HL-60/S4 treated with retinoic acid at 250 ng/mL for 4 days and 3 days (cell line): ENCODE measurements at regions not wholly inside any gene's neighbourhood (a gene's known extent, or its start where the extent isn't known, plus 50 kb on each side); places are given as distances from the start of the nearest gene placed in this dataset.
"Not testable (repeated sequence)": the region's sequence is repeated elsewhere in the genome, so short reads cannot be mapped to it uniquely, and the experiment has no call there.

Experiments
- in situ Hi-C: fragments of 300-500 bp; cut with MboI; formaldehyde crosslinking; loops from 2 replicates; pipeline ENCODE4 v1.7.0; 2022; ENCODE audit warnings: low sequenced_read_pairs

DNA sequence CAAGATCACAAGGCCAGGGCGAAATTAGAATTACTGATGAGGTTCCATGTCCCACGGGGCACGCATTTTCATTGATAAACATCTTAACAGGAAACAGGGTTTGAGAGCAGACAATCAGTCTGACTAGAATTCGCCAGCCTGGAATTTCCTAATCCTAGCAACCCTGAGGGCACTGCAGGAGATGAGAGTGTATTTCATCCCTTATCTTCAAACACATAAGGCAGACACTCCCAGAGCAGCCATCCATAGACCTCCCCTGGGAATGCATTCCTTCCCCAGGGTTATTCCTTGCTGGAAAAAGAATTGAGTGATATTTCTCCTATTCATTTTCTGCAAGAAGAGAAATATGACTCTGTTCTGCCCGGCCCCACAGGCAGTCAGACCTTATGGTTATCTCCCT, 821.7 kb downstream of the MAT2B start:
- in situ Hi-C loops = not testable (repeated sequence)

DNA sequence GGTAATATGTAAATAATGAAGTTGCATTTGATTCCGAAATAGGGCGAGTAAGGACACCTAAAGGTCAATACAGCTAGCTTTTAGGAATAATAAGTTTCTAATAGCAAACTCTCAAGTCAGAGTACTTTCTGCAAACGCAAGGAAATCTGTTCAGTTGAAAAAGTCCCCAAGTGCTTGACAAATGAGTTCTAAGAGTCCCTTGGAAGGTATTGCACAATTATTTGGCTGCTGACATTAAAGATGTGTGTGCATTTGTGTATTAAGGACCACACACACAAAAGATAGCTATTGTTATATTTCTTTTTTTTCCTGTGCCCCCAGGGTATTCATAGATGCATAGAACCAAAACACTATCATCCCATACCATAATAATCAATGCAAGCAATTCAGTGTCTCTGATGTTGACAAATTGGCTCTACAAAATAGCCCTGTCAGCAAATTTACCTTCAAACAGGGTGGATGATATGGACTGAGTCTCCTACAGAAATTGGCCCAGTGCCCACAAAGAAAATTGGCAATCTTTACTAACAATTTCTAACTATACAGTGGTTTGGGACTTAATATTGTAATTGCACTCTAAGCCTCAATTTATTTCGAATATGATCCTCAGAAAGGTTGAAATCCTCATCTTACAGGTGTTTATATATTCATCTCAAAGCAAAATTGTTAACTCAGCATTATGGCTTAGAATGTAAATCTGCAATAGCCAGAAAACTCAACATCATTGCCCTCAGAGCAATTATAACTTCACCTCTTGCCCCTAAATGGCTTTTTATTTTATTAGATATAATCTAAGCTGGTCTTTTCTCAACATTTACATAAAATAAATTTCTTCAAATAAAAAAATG, 827.2 kb downstream of the MAT2B start:
- in situ Hi-C loops = no loop called here

DNA sequence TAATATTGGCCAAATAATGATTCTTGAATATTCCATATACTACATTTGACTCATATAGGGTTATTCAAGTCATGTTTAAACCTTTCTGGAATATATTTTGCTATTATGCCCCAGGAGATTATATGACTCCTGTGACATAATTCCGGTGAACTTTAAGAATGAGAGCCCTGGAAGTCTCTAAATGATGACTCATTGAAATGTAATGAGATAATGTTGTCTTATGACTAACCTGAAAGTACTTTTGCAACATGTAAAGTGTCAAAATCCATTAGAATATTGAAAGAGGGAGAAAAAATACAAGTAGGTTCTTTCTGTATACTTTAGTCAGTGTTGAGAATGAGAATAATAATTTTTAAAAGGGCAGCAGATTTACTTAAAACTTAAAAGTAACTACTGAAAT, 830.4 kb downstream of the MAT2B start:
- in situ Hi-C loops = no loop called here

DNA sequence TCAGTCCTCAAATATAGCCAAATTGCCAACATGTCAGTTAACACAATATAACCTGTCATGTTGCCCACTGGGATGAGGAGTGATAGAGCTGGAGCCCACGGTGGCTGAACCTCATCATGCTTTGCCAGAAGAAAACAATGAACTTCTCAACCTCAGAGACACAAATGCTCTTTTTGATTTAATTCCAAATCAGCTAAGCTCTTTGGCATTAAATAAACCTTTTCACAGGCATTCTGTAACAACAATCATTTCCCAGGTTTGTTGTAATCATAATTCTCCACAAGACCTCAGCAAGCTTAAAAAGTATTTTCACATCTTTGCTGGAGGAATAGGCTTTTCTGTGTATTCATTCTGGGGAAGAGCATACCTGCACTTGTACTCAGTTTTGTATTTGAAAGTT, 830.9 kb downstream of the MAT2B start:
- in situ Hi-C loops = no loop called here

DNA sequence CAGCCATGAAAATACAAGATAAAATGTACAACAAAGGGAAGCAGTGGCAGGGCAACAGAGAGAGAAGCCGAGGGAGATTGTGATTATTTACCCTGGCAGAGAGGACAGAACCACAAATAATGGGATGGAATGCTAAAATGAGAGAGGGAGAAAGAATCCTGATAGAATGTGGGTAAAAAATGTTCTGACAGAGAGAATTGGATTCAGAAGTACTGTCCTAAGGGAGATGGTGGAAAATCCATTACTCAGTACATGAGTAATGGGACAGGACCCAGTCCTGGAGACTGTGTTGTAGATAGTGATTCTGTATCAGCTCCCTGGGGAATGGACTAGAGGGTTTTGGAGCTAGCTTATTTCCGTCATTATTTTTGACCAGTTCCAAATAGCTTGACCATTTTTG, 831.5 kb downstream of the MAT2B start:
- in situ Hi-C loops = no loop called here

DNA sequence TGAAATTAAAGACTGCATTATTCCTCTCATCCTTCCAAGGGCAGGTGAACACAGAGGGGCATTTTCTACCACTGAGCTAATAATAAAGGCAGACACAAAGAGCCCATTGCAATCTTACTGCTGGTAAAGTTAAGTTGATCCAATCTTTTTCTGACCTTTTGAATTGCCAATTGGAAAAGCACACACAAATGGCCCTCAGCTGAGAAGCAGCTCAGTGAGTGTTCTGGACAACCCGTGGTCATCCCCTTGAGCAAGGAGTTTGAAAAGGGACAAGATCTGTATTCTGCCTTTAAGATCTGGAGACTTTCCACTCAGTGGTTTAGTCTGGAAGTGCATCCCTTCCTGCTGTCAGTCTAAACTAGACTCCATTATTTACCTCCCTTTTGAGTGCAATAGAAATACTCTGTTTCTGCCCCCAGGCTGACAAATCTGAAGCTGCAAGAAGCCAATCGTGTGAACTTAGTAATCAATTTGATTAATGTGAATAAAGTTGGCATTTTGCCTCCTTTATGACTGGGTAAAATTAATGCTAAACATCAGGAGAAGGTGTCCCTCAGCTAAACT, 835.7 kb downstream of the MAT2B start:
- in situ Hi-C loops = no loop called here

DNA sequence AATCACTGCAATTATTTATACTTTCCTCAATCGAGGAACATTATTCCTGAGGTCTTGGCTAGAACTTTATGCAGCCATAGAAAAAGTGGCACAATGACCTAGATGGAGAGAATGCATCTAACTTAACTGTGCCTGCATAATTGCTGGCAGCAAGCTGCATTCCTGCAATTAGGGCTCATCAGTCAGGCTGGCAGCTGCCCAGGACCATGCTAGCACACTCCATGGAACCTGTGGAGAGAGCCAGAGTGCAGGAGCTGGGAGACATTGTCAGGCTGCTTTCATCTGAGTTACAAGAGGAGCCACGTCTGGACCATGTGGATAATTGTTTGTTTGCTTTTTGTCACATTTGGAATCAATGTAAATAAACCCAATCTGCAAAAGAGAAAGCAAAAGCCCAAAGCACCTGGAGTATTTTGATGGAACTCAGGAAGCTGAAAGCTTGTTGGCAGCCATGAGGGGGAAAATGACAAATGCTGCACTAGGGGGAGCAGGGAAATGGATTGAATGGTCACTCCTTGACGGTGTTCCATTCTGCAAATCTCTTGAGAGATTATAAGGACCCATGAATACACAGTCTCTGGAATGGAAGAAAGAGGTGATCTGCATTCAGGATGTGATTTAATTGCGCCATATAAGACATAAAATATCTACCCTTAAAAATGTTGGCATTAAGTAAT, 839.9 kb downstream of the MAT2B start:
- in situ Hi-C loops = no loop called here

DNA sequence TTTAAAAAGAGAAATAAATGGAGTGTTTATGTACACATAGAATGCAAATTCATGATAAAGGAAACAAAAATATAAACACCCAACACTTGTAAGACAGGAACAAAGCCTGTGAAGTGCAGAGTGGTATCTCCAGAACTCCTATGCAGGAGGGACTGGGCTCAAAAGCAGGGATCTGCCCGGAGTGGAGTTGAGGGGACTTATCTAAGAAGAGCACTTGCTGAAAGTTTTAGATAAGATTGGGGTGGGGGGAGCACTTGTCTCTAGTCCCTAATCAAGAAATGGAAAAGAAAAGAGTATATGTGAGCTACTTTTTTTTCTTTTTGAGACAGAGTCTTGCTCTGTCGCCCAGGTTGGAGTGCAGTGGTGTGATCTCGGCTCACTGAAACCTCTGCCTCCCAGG, 840.4 kb downstream of the MAT2B start:
- in situ Hi-C loops = no loop called here

DNA sequence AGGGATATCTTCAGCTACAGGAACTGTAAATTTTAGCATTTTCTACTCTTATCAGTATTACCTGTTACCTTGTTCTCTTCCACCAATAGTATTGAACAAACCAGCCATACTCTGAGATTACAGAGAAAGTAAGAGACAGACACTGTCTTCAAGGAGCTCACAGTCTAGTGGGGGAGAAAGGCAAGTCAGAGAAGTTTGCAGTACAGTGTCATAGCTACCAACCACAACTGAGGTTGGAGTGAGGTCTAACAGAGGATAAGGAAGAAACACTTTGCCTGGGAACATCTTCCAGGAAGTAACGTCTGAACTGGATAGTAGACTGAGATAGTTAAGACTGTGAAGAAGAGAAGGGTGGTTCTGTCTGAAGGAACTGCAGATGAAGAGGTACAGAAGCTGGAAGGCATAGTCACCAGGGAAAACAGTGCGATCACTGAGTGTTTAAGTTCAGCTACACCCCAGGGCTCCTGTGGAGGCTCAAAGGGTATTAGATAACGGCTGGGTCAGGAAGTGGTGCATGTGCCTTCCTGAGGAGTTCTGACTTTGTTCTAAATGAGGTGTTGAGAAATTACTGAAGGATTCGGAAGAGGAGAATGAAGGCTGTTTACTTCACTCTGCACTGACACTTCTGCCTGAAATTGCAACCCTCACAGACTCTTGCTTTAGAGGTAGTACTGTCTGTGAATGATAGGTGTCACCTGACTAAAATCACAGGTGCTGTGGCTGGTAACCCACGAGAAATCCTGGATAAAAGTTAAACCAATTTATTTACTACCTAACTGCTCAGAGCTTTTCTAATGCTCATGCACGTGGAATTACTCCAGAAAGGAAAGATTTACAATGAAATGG, 841.6 kb downstream of the MAT2B start:
- in situ Hi-C loops = no loop called here

DNA sequence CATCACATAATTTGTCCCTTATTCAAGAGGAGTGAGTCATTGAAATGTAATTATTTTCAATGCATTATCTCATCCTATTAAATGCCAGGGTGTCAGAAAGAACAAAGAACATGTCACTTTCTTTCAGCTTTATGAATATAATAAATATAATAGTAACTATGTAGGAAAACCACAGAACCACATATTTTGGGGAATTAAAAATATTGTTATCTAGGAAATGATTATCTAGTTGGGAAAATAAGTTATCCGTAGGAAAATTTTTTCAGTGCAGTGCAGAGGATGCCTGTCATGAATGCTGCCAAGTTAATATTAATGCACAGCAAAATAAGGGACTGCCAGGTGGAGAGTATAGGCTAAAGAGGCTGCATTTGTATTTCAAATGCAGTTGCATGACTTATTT, 844.8 kb downstream of the MAT2B start:
- in situ Hi-C loops = no loop called here

DNA sequence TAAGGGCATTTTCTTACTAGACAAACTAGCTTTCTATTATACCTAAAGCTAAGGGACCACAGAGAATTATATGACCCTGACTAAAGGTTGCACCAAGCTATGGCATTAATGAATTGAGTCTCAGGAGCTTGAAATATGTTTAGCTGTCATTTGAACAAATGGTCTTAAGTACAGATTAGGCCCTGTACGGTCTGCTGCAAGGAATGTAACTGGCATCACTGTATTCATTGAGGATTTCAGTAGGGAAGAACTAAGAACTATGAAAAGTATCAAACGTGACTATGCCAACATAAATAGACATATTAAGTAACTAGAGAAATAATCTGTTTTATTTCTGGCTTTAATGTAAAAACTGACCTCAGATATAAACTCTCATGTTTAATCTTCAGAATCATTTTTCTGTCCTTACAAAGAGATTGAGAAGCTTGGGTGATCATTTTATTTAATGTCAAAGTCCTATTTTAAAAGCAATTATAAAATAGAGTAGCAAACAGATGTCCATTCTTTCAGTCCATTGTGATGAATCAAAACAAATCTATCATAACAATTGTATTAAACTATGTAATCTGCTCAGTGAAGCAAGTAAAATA, 845.9 kb downstream of the MAT2B start:
- in situ Hi-C loops = no loop called here

DNA sequence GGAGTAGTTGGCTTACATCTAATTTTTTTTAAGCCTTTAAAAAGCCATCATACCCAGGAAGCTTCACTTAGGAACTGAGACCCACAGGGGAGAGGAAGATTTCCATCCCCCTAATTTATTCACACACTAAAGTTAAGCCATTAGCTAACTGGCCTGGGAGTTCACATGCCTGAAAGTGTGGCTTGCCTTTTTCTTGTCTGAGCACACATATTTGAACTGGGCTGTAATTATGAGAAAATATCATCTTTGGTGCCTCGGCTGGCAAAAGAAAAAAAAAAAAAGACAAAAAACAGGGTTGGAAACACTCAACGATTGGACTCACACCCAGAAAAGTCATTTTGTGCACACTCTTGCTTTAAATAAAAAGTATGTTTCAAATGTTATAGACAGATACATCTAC, 847.3 kb downstream of the MAT2B start:
- in situ Hi-C loops = no loop called here

DNA sequence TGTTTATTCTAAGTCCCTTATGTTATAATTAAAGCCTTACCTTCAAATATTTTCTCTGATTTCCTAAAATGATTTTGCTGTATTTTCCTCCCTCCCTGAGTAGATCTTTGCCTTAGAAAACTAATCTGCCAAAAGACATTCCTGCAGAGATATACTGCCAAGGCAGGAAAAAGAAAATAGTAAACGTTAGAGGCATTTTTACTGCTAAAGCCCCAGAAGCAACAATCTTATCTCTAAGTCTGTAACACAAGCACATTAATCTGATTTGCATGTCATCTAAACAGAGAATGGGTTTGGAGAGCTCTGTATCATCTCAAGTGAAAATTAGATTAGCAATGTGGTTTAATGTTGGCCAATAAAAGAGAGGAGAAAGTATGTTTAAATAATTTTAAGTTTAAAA, 847.7 kb downstream of the MAT2B start:
- in situ Hi-C loops = no loop called here

DNA sequence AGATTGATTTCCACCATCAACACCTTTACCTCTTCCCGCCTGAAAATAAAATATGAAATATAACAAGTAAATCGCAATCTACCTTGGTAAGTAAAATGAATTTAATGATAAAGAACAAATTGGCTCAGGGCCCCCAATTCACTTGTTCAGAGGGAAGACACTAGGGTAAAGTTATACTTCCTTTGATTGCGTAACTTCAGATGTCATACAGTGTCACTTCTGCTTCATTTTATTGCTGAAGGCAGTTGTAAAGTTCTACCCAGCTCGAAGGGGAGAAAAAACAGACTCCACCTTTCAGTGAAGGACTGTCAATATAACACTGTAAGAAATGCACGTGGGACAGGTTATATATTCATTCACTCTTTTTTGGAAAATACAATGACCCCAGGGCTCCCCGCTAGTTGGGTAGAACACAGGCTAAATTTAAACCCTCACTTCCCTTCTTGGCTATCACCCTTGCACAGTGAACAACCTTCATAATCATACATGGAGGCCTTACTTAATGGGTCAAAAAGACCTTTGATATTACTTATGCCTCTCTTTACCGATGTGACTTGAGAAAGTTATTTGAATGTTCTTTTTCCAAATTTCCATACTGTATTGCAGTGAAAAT, 848.8 kb downstream of the MAT2B start:
- in situ Hi-C loops = no loop called here

DNA sequence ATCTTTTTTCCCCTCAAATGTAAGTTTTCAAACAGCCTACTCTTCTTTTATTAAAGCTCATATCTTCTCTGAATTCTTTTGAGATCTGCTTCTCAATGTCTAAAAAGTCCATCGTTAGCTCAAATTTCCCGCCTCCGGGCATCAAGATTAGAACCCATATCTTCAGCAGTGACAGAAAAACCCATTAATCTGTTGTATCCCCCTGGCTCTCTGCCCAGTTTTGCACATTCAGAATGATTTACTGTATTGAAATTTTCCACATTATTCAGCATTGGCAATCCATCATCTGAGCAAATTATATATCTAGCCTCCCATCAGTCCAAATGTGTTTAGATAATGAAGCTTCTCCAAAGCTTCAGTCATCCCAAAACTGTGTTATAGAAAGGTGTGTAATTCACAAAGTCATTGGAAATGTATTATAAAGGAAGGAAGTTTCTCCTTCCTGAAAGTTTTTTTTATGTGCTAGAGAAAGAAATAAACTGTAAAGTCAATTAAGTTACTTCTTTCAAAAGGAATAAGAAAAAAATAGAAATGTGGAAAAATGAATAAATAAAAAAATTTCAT, 849.9 kb downstream of the MAT2B start:
- in situ Hi-C loops = no loop called here

DNA sequence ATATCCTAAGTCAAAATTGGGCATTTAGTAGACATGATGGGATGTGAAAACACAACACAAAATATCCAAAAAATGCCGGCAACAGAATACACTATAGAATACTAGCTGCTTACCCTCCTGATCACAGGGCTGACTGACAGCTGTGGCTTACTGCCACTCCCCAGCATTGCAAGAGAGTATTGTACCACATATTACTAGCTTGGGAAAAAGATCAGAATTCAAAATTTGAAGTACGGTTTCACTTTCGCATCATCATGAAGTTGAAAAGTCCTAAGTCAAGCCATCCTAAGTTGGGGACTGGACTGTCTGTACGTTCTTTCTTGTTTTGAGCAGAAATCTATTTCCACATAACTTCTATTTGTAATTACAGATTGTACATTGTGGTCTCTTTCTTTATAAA, 851.4 kb downstream of the MAT2B start:
- in situ Hi-C loops = no loop called here

DNA sequence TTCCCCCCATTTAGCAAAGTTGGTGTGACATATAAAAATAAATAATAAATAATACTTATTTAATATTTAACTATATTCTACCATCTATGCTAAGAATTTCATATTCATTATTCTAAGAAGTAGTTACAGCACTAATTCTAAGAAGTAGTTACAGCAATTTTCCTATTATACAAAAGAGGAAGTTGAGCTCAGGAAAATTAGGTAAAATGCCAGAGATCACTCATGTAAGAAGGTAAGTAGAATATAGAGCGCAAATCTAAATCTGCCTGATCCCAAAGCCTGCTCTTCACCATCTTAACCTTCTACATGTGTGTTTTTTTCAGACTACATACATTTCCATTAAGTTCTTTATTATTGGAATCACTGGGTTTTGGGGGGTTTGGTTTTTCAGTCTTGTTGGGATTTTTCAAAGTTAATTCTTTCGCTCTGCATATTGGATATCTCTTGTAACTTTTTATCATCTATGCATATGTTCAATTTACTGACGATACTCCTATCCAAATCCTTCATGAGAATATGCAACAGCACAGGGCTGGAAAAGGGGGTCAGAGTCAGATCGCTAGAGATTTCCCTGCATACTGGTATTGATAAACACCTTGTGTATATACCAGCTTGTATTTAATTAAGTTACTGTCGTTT, 852.1 kb downstream of the MAT2B start:
- in situ Hi-C loops = no loop called here

DNA sequence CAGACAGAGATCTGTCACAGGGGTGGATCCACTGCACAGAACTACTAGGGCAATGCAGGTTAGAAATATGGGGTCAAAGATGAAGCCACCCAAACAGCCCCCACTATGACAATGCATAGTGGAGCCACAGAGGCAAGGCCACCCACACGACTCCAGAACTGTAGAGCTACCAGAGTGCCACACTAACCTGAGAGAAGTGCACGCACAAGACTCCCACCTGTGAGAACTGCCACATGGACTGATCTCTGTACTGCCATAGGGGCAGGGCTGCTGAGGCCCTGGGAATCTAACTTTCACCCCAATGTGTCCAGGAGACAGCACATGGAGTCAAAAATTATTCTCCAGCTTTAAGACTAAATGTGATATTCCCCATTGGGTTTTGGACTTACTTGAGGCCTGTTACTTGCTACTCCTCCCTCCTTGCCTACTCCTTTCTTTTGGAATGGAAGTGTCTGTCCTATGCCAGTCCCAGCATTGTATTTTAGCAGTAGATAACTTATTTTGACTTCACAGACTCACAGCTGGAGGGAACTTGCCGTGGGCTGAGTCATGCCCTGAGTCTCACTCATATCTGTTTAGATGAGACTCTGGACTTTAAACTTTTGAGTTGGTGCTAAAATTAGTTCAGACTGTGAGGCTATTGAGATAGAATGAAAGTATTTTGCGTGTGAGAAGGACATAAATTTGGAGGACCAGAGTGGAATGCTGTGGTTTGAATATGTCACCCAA, 853.3 kb downstream of the MAT2B start:
- in situ Hi-C loops = no loop called here
